VCaP (cell line): ENCODE measurements at regions not wholly inside any gene's neighbourhood (a gene's known extent, or its start where the extent isn't known, plus 50 kb on each side); places are given as distances from the start of the nearest gene placed in this dataset.

ENCODE experiments used
- H3K27ac ChIP-seq: fragments of 450-650 bp; 2 replicates; pipeline ENCODE4 v1.5.1; 2017
- TF ChIP-seq, protein P1 (sequence below): fragments of 450-650 bp; conservative IDR thresholded peaks from 2 replicates; pipeline ENCODE4 v1.5.1; 2017; ENCODE audit warnings: mild to moderate bottlenecking, moderate library complexity

DNA sequence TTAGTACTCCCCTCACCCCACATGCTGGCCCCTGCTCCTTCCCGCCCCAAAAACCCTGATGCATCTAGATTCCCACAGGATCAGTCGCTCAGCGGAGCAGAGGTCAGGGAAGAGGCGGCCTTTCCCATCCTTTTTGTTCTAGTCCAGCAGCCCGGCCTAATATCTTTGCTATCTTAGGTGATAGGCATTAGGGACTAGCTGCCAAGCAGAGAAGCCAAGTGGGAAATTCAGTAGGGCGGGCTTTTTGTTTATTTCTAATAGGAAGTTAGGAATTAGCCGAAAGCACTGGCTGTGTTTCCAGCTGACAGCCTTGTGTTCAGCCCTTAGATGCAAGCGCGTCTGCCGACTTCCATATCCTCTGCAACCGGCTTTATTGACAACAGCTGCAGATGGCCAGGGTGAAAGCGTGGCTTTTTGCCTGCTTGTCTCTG lies 59.0 kb upstream of the BCAR3 start:
- TF ChIP-seq, protein P1, sequence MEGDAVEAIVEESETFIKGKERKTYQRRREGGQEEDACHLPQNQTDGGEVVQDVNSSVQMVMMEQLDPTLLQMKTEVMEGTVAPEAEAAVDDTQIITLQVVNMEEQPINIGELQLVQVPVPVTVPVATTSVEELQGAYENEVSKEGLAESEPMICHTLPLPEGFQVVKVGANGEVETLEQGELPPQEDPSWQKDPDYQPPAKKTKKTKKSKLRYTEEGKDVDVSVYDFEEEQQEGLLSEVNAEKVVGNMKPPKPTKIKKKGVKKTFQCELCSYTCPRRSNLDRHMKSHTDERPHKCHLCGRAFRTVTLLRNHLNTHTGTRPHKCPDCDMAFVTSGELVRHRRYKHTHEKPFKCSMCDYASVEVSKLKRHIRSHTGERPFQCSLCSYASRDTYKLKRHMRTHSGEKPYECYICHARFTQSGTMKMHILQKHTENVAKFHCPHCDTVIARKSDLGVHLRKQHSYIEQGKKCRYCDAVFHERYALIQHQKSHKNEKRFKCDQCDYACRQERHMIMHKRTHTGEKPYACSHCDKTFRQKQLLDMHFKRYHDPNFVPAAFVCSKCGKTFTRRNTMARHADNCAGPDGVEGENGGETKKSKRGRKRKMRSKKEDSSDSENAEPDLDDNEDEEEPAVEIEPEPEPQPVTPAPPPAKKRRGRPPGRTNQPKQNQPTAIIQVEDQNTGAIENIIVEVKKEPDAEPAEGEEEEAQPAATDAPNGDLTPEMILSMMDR = no peak
- no peak overlapping the region for H3K27ac ChIP-seq

GRCh38 chr1:93740157-93740556 lies 58.5 kb upstream of the BCAR3 start:
- TF ChIP-seq, protein P1 = no peak
- H3K27ac ChIP-seq = no peak overlapping the region

DNA sequence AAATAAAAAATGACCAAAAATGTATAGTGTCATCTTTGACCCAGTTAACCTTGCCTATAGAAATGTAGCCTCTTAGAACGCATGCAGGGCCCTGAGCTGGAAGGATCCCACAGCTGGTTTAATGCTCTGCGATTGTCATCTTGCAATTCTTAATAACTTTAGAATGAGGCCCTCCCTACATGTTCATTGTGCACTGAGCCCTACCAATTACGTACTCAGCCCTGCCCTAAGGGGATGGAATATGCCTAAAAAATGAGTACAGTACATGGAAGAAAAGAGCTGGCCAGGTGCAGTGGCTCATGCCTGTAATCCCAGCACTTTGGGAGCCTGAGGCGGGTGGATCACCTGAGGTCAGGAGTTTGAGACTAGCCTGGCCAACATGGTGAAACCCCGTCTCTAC lies 57.8 kb upstream of the BCAR3 start:
- H3K27ac ChIP-seq = no peak overlapping the region
- TF ChIP-seq, protein P1 = no peak

DNA sequence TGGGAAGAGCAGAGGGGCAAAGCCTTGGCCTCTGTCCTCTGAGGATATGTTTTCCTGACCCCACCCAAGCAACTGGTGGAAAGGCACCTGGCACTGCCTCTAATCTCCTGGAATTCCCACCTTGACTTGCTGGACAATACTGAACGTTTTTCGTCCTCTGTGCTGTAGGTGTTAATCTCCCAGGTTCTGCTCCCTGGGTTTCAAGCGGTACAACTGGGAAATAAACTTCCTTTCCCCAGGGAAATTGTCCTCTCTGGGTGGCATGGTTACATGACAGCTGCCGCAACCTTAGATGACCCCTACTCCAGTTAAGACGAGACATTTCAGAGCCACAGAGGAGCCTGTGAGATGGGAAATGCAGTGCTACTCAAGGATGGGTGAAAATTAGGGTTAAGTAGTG lies 57.3 kb upstream of the BCAR3 start:
- TF ChIP-seq, protein P1 = no peak
- no peak overlapping the region for H3K27ac ChIP-seq

- H3K27ac ChIP-seq = no peak overlapping the region
- TF ChIP-seq, protein P1 = no peak
Measured at GRCh38 chr1:93738075-93738622, 56.5 kb upstream of the BCAR3 start.

DNA sequence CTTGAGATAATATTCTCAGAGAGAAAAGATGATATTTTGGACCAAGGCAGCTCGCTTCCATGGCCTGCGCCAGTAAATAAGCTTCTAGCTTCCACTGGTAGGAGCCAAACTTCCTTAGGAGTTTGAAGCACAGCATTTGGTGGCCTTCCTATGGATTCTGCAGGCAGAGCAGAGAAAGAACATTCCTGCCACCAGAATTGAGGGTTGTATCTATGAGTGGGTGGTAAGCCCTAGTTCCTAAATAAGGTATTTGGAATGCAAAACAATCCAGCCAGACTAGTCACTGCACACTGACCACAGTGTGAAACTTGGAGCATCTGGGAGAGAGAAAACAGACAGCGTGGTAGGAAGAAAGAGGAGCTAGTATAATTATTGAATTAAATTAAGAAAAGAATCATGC lies 54.1 kb upstream of the BCAR3 start:
- TF ChIP-seq, protein P1 = no peak
- no peak overlapping the region for H3K27ac ChIP-seq

DNA sequence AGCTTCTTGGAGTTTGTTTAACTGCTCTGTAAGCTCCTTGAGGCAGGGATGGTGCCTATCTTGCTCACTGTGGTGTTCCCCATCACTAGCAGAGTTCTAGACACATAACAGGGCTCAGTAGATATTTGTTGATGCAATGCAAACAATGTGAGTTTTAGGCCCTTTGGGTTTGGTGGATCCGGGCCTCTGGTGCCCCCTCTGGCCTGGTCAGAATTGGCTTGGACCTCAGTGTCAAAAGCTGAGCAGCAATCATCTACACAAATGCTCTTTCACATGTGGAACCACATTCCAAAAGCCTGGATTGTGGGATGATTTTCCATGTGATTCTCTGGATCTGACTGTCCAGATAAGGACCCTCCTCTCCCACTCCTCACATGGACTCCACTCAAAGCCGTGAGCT lies 53.4 kb upstream of the BCAR3 start:
- TF ChIP-seq, protein P1 = no peak

More for the DNA sequence above, 53.4 kb upstream of the BCAR3 start:
- no peak overlapping the region for H3K27ac ChIP-seq
